IPS DF 4.7 (cell line): ENCODE measurements at regions not wholly inside any gene's neighbourhood (a gene's known extent, or its start where the extent isn't known, plus 50 kb on each side); places are given as distances from the start of the nearest gene placed in this dataset.

ENCODE experiments used
- DNase-seq: peaks from one replicate; pipeline ENCODE4 v3.0.0-alpha.2; 2013; ENCODE audit warnings: low spot score; ENCODE audit errors: extremely low read depth

DNA sequence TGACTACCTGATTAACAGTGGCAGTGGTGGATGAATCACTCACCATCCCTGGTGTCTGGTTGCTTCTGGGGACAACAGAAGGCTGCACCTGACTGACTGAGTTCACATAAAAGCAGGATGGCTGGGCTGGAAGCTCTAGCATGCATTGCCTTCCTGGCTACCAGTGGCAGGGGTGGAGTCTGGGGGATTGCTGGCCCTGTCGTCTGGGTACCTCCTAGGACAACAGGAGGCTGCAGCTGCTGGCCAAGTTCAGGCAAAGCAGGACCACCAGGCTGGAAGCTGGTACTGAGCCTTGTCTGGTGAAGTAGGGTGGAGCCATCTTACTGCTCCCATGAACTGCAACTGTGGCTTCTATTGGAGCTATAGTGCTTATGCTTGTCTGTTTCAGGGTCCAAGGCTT lies 480.8 kb upstream of the CTNND2 start:
- DNase-seq: no peak

DNA sequence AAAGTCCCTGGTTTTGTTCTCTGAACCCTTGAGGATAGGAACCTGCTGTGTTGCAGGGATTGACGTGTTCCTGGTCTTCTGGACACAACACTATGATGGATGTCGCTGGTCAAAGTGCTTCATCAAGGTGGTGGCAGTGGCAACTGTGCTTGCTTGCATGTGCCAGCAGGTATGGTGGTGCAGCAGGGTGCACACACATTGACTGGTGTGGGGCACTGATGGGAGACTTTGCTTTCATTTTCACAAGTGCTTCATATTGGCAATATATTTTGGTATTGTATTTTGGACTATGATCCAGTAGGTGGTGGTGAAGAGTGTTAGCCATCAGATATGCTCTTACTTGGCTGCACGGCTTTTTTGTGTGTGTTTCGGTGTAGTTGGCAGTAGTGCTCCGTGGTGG lies 479.8 kb upstream of the CTNND2 start:
- DNase-seq: no peak

DNA sequence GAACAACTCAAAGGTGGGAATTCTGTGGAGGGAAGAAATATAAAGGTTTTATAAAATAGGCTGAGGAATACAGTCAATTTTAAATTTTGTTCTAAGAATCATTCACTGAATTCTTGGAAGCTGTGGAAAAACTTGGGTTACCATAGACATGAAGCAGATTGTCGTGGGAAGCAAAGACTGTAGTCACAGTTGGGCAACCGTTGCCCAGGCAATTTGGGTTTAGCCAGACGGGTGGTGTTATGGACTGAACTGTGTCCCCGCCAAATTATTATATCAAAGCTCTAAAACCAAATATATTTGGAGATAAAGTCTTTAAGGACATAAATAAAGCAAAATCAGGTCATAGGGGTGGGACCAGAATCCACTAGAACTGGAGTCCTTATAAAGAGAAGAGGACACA lies 463.7 kb upstream of the CTNND2 start:
- DNase-seq: no peak

DNA sequence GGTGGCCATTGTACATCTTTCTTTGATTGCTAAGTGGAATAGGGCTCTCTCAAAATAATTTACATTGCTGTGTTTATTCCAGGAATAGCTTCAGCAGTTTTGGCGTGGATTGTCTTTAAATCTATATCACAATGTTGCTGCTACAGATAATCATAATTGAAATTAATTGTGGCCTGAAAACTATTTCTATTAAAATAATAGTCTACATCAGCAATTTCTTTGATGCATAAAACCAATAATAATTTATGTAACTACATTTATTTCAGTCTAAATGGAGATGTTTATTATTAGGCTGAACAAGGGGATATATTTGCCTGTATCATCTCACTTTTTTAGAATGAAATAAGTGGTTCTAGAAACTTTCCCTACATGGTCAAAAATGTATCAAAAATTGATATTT lies 456.0 kb upstream of the CTNND2 start:
- DNase-seq: no peak

DNA sequence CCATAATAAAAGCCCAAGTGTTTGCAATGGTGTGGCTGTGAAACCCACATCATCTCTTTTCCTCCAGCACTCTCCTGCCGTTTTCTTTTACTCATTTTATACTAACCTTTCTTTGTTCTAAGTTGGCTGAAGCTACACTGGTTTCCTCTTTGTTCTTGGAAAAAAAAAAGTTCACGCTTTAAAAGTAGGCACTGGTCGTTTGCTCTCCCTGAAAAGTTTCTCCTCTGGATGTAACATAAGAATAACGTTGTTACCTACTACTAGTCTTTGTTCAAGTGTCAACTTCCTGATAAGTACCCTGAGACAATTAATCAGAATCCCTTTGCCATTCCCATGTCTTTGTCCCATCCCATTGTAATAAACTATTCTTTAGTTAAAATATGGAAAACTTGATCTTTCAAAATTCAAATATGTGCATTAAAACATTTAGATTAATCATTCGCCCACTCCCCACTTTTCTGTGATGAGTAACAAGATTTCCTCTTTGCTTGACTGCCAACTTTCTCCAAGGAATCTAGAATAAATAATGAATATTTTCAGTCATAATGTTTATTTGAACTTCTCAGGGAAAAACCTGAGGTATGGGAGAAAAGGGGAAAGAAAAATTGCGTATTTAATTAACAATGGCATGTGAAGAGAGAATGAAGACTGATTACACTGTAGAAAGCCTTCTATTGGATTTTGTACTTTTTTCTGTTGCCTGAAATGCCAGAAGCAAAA lies 454.3 kb upstream of the CTNND2 start:
- no peak for DNase-seq

DNA sequence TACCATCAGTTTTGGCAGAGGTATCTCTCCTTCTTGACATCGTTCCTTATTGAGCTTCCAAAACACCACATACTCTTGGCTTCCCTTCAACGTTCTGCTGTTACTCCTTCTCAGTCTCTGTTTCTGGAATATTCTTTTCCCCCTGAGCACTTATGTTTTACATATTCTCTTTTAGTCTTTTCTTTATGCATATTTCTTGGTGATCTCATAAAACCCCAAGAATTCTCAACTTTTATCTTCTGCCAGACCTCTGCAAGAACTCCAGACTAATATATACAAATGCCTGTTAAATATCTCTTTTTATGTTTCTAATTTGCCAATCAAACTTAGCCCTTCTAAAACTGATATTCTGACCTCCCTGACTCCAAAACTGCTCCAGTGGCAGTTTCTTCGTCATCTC lies 453.4 kb upstream of the CTNND2 start:
- DNase-seq: no peak

DNA sequence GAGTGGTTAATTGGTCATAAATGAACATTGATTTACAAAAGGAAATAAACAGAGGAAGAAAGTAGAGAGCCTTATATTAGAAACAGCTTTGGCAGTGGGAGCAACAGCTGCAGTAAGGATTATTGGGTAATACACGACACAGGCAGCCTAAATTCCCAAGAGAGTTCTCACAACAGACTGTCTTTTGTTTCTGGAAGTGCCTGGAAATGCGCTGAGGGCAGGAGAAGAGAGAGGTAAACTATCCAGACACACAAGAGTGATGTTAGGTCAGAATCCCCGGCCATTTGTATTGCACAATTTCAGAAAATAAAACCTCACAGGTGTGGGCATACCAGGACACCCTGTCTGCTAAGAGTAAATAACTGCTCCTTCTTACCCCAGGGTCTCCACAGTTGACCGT lies 450.4 kb upstream of the CTNND2 start:
- DNase-seq: no peak

DNA sequence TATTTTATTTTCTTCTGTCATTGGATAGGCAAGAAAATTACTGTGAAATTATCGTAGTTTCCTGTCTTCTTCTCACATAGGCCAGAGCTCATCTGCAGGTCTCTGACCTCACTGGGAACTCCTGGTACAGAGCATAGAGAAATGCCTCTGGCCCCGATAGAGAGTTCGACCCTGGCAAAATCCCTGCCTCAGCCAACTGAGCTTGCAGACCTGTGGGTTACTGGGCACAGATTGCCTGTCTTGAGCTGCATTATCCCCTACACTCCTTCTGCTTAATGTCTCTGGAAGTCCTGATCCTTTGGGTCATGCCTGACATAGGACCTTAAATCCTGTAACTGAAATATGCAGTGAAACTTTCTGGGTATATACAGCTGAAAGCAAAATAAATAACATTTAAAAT lies 439.3 kb upstream of the CTNND2 start:
- DNase-seq: no peak

DNA sequence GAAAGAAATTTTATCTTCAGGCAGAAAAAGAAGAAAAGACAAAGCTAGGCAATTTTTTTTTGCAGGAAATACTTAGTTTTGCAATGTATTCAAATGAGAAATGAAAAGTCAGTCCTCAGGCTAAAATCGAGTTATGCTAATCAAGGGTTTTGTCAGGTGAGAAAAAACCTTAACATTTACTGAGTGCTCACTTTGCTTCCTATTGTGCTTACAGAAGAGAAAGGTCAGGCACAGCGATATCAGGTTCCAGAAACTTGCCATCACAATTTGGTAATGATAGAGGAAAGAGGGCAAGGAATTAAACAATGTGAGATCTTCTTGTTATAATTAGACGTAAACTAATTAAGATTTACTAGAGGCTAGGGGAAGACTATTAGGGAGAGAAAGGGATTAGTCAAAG lies 431.7 kb upstream of the CTNND2 start:
- no peak for DNase-seq

DNA sequence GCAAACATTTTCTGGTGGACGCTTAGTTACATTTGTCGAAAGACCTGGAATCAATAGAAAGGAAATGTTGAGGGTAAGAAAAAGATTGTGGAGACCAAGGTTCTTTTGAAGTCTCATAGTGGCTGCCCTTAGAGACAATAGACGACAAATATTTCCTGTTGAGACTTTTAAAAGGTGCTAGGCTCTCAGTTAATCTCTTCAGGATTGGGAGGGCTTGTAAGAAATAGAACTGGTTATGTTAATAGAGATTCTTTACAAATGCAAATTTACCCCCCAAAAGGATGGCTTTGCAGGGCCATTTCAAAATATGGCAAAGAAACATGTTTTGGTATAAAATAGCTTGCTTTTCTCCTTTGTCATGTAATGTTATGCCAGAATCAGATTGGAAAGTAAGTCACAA lies 428.2 kb upstream of the CTNND2 start:
- DNase-seq: no peak

DNA sequence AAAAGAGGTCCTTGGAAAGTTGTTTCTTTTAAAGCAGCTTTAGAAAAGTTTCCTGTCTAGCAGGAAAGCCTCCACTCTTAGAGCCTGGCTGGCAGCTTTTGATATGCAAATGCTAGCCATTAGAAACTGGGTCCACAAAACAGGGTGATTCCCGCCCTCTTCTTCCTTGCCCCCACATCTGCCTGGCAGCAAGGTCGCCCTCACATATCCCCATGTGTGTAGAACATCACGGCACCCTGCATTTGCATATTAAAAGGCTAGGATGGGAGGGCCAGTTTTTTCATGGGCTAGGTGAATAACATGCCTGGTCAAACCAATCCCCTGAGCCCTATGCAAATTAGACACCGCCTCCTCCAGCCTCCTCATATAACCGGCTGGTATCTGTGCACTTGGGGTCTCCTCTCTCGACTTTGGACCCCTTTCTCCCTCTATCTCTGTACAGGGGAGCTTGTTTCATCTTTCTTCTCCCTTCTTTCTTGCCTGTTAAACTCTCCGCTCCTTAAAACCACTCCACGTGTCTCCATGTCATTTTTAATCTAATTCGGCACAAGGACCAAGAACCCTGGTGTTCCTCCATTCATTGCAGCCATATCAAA lies 426.8 kb upstream of the CTNND2 start:
- no peak for DNase-seq

DNA sequence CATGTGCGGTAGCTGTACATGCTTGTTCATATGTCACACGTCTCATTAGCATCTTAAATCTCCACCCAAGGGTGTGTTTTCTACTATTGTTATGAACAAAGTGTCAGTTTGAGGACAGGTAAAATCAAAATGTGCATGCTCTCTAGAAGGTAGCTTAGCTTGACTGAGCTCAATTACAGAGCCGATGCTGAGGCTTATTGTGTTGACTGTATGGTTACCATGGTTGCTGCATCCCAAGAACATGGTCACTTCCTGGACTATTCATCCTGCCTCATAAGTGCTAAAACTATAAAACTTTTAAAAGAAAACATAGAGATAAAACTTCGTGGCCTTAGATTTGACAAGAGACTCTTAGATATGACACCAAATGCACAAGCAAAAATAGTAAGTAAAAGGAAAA lies 426.1 kb upstream of the CTNND2 start:
- DNase-seq: no peak

DNA sequence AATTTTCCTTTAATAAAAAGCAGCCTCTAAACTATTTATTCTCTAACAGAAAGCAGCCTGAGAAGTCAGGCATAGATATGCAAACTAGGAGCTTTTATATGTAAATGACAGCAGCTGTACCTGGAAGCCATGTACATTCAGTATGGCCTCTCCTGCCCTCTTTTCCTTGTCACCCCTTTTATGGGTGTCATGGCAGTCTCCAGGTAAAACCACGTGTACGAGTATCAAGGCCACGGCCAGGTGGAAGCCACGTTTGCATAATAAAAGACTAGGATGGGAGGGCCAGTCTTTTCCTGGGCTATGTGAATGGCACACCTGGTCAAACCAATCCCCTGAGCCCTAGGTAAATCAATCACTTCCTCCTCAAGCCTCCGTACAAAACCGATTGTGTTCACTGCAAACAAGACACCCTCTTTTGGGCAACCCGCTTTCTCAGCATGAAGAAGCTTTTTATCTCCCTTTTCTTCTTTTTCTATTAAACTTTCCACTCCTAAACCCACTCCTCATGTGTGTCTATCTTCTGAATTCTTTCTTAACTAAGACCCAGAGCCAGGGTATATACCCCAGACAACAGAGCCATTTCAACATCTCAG lies 419.5 kb upstream of the CTNND2 start:
- peak; percentile 99 for DNase-seq

DNA sequence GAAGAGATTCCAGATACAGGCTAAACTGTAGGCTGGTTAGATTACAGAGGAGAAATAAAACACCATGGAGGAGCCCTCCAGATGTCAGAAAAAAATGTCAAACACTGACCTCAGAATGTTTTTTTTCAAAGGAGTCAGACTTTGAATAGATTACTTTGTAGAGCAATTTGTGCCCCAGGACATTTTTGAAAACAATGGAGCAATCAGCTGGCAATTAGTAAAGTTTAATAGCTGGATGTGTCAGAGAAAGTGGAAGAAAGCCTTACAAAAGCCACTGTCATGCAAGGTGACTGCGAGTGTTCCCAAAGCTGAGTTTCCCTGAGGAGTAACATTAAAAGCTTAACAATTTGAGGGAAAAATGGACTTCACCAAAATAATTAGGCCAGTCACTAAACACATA lies 417.8 kb upstream of the CTNND2 start:
- no peak for DNase-seq

DNA sequence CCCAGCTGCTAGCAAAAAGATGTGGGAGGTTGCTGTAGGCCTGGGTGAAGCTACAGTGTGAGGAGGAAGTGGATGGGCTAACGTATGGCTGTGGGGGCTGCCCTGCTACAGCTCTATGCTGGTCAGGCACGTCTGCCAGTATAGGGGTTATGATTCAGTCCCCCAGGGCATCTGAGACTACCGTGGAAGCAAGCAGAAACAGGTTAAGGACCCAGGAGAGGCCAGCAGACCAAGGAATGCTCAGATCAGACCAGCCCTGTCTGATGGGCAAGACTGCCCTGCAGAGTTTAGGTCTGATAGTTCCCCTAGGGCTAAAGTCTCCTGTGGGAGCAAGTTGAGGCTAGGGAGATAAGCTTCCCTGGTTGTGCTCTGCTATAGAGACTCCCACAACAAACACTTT lies 416.1 kb upstream of the CTNND2 start:
- DNase-seq: no peak

DNA sequence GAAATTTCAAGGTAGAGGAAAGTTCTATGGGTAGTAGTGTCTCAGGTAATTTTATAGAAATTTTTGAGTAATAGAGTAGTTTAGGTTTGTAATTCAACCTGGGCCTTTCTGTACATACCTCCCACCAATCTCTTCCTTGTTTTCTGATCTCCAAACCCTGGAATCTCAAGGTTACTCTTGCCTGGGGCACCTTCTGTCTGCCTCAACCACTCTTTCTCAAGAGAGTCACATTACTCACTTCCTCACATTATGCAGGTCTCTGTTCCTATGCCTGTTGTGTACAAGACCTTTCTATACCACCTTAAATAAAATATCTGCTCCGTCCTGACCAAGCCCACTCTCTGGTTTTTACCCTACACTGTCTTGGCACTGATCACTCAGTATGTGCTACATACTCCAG lies 412.6 kb upstream of the CTNND2 start:
- no peak for DNase-seq

DNA sequence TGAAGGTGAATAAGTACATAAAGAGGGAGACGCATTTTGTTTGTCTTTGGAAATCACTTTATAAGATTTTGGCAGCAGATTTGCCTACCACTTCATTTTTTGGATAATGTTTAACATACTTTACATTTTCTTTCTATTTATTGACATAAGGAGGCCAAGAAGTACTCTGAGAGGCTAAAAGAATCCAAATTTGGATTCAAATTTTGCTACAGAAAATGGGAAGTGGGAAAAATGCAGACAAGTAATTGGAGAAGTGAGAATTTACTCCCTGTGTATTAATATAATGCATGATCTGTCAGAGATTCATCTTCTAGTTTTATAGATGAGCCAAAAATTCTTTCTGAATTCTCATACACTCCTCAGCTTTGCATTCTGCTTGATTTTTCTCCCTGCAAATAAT lies 411.2 kb upstream of the CTNND2 start:
- DNase-seq: no peak

DNA sequence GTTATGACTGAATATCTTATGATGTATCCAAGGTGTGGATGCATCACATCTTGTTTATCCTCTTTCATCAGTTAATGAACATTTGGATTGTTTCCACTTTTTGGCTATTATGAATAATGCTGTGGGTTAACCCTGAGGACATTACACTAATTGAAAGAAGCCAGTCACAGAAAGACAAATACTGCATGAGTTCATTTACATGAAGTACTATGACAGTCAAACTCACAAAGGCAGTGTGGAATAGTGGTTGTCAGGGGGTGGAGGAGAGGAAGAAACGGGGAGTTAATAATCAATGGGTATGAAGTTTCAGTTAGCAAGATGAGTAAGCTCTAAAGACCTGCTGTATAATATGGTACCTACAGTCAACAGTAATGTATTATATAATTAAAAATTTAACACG lies 409.4 kb upstream of the CTNND2 start:
- no peak for DNase-seq

DNA sequence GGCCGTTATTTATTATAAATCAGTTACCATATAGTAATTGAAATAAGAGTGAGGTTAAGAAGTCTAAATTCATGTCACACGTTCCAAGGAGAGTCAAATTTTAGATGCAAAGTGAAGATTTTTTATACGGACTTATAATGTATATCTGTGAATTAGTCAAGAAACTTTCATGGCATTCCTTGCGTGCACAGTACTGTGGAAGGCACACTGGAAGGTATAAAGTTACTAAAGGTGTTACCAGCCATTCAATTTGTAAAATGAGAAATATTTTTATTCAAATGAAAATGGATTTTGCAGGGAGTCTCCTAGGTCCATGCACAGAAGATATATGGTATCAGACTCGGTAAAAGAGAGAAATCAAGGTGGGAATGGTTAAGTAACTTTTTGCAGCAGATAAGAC lies 408.1 kb upstream of the CTNND2 start:
- DNase-seq: no peak

DNA sequence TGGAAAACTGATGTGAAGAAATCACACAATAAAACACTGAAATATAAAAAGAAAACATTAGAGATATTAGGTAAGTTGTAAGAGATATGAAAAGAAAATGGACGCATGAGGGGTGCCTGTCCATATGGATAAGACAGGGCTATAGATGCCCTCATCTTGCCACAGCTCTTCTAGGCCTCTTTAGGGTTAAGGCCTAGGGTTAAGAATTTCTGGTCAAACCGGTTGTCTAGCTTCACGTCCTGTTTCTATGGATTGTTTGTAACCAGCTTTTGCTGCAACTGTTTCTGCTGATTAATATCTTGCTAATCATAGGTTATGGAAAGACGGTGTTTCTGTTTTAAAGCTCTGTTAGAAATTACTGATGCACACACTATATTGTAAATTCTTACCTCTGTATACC lies 389.9 kb upstream of the CTNND2 start:
- no peak for DNase-seq

DNA sequence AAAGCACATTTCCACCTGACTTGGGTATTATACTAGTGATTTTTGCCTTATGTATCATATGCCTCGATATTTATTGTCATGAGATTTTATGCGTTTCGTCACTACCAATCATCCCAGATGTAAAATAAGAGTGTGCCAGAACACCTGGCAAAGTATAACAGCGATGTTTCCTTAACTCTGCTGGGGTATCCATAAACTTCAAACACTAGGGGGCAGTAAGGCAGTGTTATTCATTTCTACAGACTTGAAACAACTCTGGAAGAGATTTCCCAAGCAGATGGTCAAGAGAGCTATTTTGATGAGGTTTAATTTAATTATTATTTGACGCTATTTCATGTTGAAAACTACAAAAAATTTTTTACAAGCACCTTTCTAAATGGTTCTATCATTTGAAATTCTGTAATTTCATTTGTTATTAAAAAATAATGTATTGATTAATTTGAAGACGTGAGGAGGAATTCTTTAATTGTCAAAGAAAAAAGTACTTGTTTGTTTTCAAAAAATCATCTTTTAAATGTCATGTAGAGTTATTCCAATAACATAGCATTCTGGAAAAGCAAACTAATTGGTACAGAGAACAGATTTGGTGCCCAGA lies 388.5 kb upstream of the CTNND2 start:
- DNase-seq: peak; percentile 66

DNA sequence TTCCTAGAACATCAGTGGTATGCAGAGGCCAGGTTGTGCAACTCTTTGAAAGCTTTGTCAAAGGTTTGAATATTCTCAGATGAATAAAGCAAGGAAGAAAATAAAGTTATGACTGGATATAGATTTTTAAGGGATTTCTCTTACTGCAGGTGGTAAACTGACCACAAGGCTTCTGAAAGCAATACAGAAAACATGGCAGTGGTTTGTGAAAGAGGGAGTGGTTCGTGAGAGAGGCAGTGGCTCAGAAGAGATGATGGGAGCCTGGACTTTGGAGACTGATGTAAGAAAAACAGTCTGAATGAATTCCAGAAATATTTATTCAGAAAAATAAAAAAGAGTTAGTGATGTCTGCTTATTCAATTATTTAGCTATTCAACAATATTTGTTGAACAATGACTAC lies 380.4 kb upstream of the CTNND2 start:
- DNase-seq: no peak
